ENCODE measurements at regions not wholly inside any gene's neighbourhood (a gene's known extent, or its start where the extent isn't known, plus 50 kb on each side); places are given as distances from the start of the nearest gene placed in this dataset.
"Not testable (repeated sequence)": the region's sequence is repeated elsewhere in the genome, so short reads cannot be mapped to it uniquely, and the experiment has no call there.

GRCh38 chr2:88396209-88396608 lies 56.3 kb downstream of the FOXI3 start:
- ChIA-PET CTCF (no interaction called here), POLR2A (no interaction called here)

GRCh38 chr2:88377641-88377991 lies 74.9 kb downstream of the FOXI3 start:
- POLR2A ChIA-PET = interaction anchor here (0.6 kb wide), 1 partner anchor 21 kb away, joined by 5 read pairs; no protein-coding TSS in a partner anchor
- CTCF ChIA-PET = no interaction called here

GRCh38 chr2:88372042-88372441 lies 80.5 kb downstream of the FOXI3 start:
- CTCF ChIA-PET = interaction anchor here (1.1 kb wide), 1 partner anchor 21 kb away, joined by 3 read pairs; no protein-coding TSS in a partner anchor
- POLR2A ChIA-PET = no interaction called here

- CTCF ChIA-PET, POLR2A ChIA-PET: not testable (repeated sequence)
These were observed 87.1 kb downstream of the FOXI3 start for GRCh38 chr2:88365408-88365807.

GRCh38 chr2:88355486-88355885 lies 97.0 kb downstream of the FOXI3 start:
- CTCF ChIA-PET = no interaction called here
- POLR2A ChIA-PET = no interaction called here

- ChIA-PET CTCF (interaction anchor here (1.3 kb wide), 2 partner anchors 17 to 21 kb away, joined by 3 read pairs; no protein-coding TSS in a partner anchor), POLR2A (no interaction called here)
These were observed 101.3 kb downstream of the FOXI3 start for GRCh38 chr2:88351249-88351601.

- ChIA-PET CTCF (interaction anchor here (0.5 to 1.3 kb wide), 2 partner anchors 21 to 258 kb away, joined by 3 to 5 read pairs; no protein-coding TSS in a partner anchor), POLR2A (no interaction called here)
These were observed 101.9 kb downstream of the FOXI3 start for GRCh38 chr2:88350331-88351248.

- POLR2A ChIA-PET = no interaction called here
- CTCF ChIA-PET = no interaction called here
These were observed 106.7 kb downstream of the FOXI3 start for GRCh38 chr2:88345842-88346241.

GRCh38 chr2:88342749-88343148 lies 109.7 kb downstream of the FOXI3 start:
- ChIA-PET POLR2A (no interaction called here), CTCF (no interaction called here)

- POLR2A ChIA-PET = no interaction called here
- CTCF ChIA-PET = interaction anchor here (0.9 kb wide), 1 partner anchor 18 kb away, joined by 3 read pairs; no protein-coding TSS in a partner anchor
These were observed 118.1 kb downstream of the FOXI3 start for GRCh38 chr2:88334418-88334817.

GRCh38 chr2:88331239-88331638 lies 121.3 kb downstream of the FOXI3 start:
- CTCF ChIA-PET = no interaction called here
- POLR2A ChIA-PET = no interaction called here

GRCh38 chr2:88329815-88330603 lies 122.5 kb downstream of the FOXI3 start:
- CTCF ChIA-PET = no interaction called here
- POLR2A ChIA-PET = no interaction called here

GRCh38 chr2:88321449-88322248 lies 130.8 kb downstream of the FOXI3 start:
- ChIA-PET POLR2A (no interaction called here), CTCF (no interaction called here)

GRCh38 chr2:88320076-88320773 lies 132.3 kb downstream of the FOXI3 start:
- ChIA-PET CTCF (no interaction called here), POLR2A (no interaction called here)

GRCh38 chr2:88318956-88319330 lies 133.6 kb downstream of the FOXI3 start:
- ChIA-PET CTCF (no interaction called here), POLR2A (no interaction called here)

- CTCF ChIA-PET = no interaction called here
- POLR2A ChIA-PET = no interaction called here
These were observed 134.2 kb downstream of the FOXI3 start for GRCh38 chr2:88318071-88318955.

GRCh38 chr2:88310787-88311186 lies 140.6 kb downstream of the THNSL2 start:
- CTCF ChIA-PET = no interaction called here
- POLR2A ChIA-PET = no interaction called here

GRCh38 chr2:88307817-88308216 lies 137.7 kb downstream of the THNSL2 start:
- ChIA-PET CTCF (interaction anchor here (1.2 kb wide), 1 partner anchor 116 kb away, joined by 4 read pairs; no protein-coding TSS in a partner anchor), POLR2A (no interaction called here)

GRCh38 chr2:88303865-88304264 lies 133.7 kb downstream of the THNSL2 start:
- ChIA-PET CTCF (no interaction called here), POLR2A (no interaction called here)
